Heart left ventricle (tissue), 13 donors: ENCODE measurements at regions not wholly inside any gene's neighbourhood (a gene's known extent, or its start where the extent isn't known, plus 50 kb on each side); places are given as distances from the start of the nearest gene placed in this dataset.

Source experiments
- CTCF ChIP-seq, 12 donors: fragments of 200-600 bp; sonication (generic) in 4 of 12; IDR thresholded peaks; one replicate each; pipeline versions ENCODE4 v1.5.0 to v1.8.0; 2018 to 2022; ENCODE audit warnings: antibody characterized with exemption in 12 of 12, mild to moderate bottlenecking in 5 of 12
- POLR2A ChIP-seq, 2 donors: fragments of 450-650 bp; IDR thresholded peaks; one replicate each; pipeline ENCODE4 v1.6.1; 2017; ENCODE audit warnings: antibody characterized with exemption in 2 of 2, mild to moderate bottlenecking in 2 of 2, moderate library complexity in 2 of 2
- donor health status: ischemic (EF 13 %, LVEDD 7.1; RV severe dilation, severe dysfunction).
- donor health status: DM: no; HTN: yes; CAD: no.
- donor health status: DM: no; HTN: no; CAD: no.
- donor health status: ischemic (EF 25% LVEDD 6.9; RV normal size, moderate dysfunction).
- donor health status: ischemic (EF 25% LVEDD 5.7; RV mildly dilated, moderate dysfunction).
- donor health status: ischemic (EF 35%, LVEDD 5.7; RV mildly dilated, moderate dysfunction).
- donor health status: nonischemic (EF 11% LVEDD 7.7; RV severe dilation, severe dysfunction).
- donor health status: DM: yes; HTN: yes; CAD: no.
- donor health status: PGD.
- donor health status: ischemic (EF 29% LVEDD 5.4; RV normal size, mild dysfunction).
- donor health status: nonischemic (EF 23%, LVEDD 6.1; RV moderate dilation, normal function).

GRCh38 chr12:98453070-98453469, 62.3 kb upstream of the TMPO start:
- TF ChIP-seq POLR2A (IDR thresholded peaks at IDR 0.05), result no peak
- TF ChIP-seq CTCF (IDR thresholded peaks at IDR 0.05), result no peak
